Endothelial cell of umbilical vein (primary cell): ENCODE measurements at regions not wholly inside any gene's neighbourhood (a gene's known extent, or its start where the extent isn't known, plus 50 kb on each side); places are given as distances from the start of the nearest gene placed in this dataset.

Source experiments
- BruUV-seq: library from RNA; stranded (reverse); fragments of 400-500 nt; replicated peaks from 2 replicates; lab custom pipeline; 2021; lab: Mats Ljungman, UMichigan
- CTCF ChIA-PET: fragments of 300-600, 350-600 bp; sonication (Branson Sonifier 250); formaldehyde crosslinking; loops from one replicate; lab custom pipeline; 2021; ENCODE audit warnings: antibody characterized with exemption, inconsistent platforms; lab: Charles Lee
- POLR2A ChIA-PET: fragments of 300-600, 350-600 bp; sonication (Branson Sonifier 250); formaldehyde crosslinking; loops from one replicate; lab custom pipeline; 2021; ENCODE audit warnings: antibody characterized with exemption, inconsistent platforms; lab: Charles Lee
- DNase-seq: peaks from one replicate; pipeline ENCODE4 v3.0.0-alpha.2; 2011; ENCODE audit warnings: low read depth, low spot score
- FAIRE-seq: peaks from 2 replicates; lab custom pipeline; 2011; peaks lifted over from hg19 to GRCh38; lab: Jason Lieb, UNC
- H2AFZ ChIP-seq: 2 replicates; pipeline ENCODE4 v1.6.0; 2012; ENCODE audit warnings: low read depth, low read length, control low read depth, inconsistent platforms
- H3K27ac ChIP-seq: 2 replicates; pipeline ENCODE4 v1.5.1; 2011; ENCODE audit warnings: low read depth, mild to moderate bottlenecking, control low read depth, low read length, moderate library complexity; ENCODE audit not compliant: insufficient read depth
- H3K27me3 ChIP-seq, 2 experiments: 2 replicates each; pipeline versions ENCODE4 v1.6.0 to v1.6.1; 2011; ENCODE audit warnings: low read length in 2 of 2, mixed read lengths in 1 of 2; ENCODE audit not compliant: control insufficient read depth in 2 of 2, insufficient read depth in 2 of 2
- H3K36me3 ChIP-seq, 2 experiments: 2 replicates in 1 of 2; 3 replicates in 1 of 2; pipeline ENCODE4 v1.5.1; 2011; ENCODE audit warnings: low read length in 2 of 2, mild to moderate bottlenecking in 1 of 2, moderate library complexity in 1 of 2; ENCODE audit not compliant: control insufficient read depth in 2 of 2, insufficient read depth in 2 of 2; ENCODE audit errors: extremely low read depth in 1 of 2
- H3K4me1 ChIP-seq: 3 replicates; pipeline ENCODE4 v1.5.1; 2011; ENCODE audit warnings: mild to moderate bottlenecking, low read length; ENCODE audit not compliant: control insufficient read depth, insufficient read depth; ENCODE audit errors: extremely low read depth
- H3K4me2 ChIP-seq: 2 replicates; pipeline ENCODE4 v1.6.1; 2011; ENCODE audit warnings: low read length, control low read depth, mixed read lengths; ENCODE audit not compliant: insufficient read depth
- H3K4me3 ChIP-seq, 3 experiments: fragments of 200-600 bp in 1 of 3; sonication (generic), shearing (Covaris generic) in 1 of 3; replicated peaks in 1 of 3; 2 replicates each; pipeline ENCODE4 v1.5.1; 2011 to 2016; ENCODE audit warnings: control low read depth in 3 of 3, low read length in 3 of 3, mild to moderate bottlenecking in 2 of 3, inconsistent platforms in 1 of 3, low read depth in 1 of 3, moderate library complexity in 1 of 3; ENCODE audit not compliant: insufficient read depth in 1 of 3
- H3K79me2 ChIP-seq: 2 replicates; pipeline ENCODE4 v1.6.0; 2012; ENCODE audit warnings: low read length, inconsistent platforms; ENCODE audit not compliant: control insufficient read depth, insufficient read depth
- H3K9ac ChIP-seq: replicated peaks from 2 replicates; pipeline ENCODE3; 2011; ENCODE audit warnings: low read length, control low read depth; ENCODE audit not compliant: insufficient read depth; ENCODE audit errors: extremely low read depth
- H3K9me1 ChIP-seq: replicated peaks from 3 replicates; pipeline ENCODE4 v1.6.0; 2011; ENCODE audit warnings: mild to moderate bottlenecking, low read length; ENCODE audit not compliant: control insufficient read depth, insufficient read depth; ENCODE audit errors: extremely low read depth
- H3K9me3 ChIP-seq: replicated peaks from 2 replicates; pipeline ENCODE4 v1.5.1; 2012; ENCODE audit warnings: low read length, inconsistent platforms; ENCODE audit not compliant: control insufficient read depth, insufficient read depth
- H4K20me1 ChIP-seq: replicated peaks from 2 replicates; pipeline ENCODE3; 2011; ENCODE audit warnings: mild to moderate bottlenecking, low read length; ENCODE audit not compliant: control insufficient read depth, insufficient read depth; ENCODE audit errors: extremely low read depth
- CTCF ChIP-seq, 2 donors: IDR thresholded peaks; 1 replicate in 1 of 2; 2 replicates in 1 of 2; pipeline ENCODE4 v1.5.1; 2011; ENCODE audit warnings: low read length in 2 of 2, mild to moderate bottlenecking in 2 of 2, moderate library complexity in 2 of 2, control low read depth in 1 of 2, inconsistent platforms in 1 of 2, low read depth in 1 of 2; ENCODE audit not compliant: insufficient read depth in 1 of 2; ENCODE audit errors: extremely low read depth in 1 of 2
- EZH2 ChIP-seq: IDR thresholded peaks from 2 replicates; pipeline ENCODE4 v1.6.1; 2012; ENCODE audit warnings: borderline replicate concordance, low read depth, mild to moderate bottlenecking, moderate library complexity, low read length, inconsistent platforms; ENCODE audit not compliant: severe bottlenecking
- FOS ChIP-seq: IDR thresholded peaks from 2 replicates; pipeline ENCODE4 v1.6.1; 2011; ENCODE audit warnings: mild to moderate bottlenecking, low read length, moderate library complexity, borderline replicate concordance; ENCODE audit not compliant: insufficient read depth
- JUN ChIP-seq: IDR thresholded peaks from 2 replicates; pipeline ENCODE4 v1.6.1; 2011; ENCODE audit warnings: borderline replicate concordance, low read depth; ENCODE audit not compliant: insufficient read length, insufficient read depth
- MYC ChIP-seq: IDR thresholded peaks from one replicate; pipeline ENCODE4 v1.6.1; 2011; ENCODE audit warnings: mild to moderate bottlenecking, low read depth, low read length
- POLR2A ChIP-seq: IDR thresholded peaks from 2 replicates; pipeline ENCODE4 v1.6.1; 2012; ENCODE audit warnings: low read depth, mild to moderate bottlenecking, control low read depth, low read length
- POLR2AphosphoS5 ChIP-seq: IDR thresholded peaks from 2 replicates; pipeline ENCODE4 v1.6.1; 2012; ENCODE audit warnings: low read depth, mild to moderate bottlenecking, control low read depth, low read length, moderate library complexity; ENCODE audit not compliant: insufficient read depth
- dilution Hi-C: fragments of 300-500 bp; cut with MboI; formaldehyde crosslinking; loops from one replicate; pipeline ENCODE4 v1.15.0; 2019; ENCODE audit warnings: low sequenced_read_pairs; ENCODE audit not compliant: extremely low pct_ligation_motif_present
- intact Hi-C: fragments of 100-400 bp; cut with micrococcal nuclease; formaldehyde crosslinking; loops from one replicate; pipeline ENCODE4 v1.10.0; 2022
- TF ChIP-seq, protein P1 (sequence below): IDR thresholded peaks from 2 replicates; pipeline ENCODE4 v1.6.1; 2011; ENCODE audit not compliant: insufficient read depth, insufficient read length

DNA sequence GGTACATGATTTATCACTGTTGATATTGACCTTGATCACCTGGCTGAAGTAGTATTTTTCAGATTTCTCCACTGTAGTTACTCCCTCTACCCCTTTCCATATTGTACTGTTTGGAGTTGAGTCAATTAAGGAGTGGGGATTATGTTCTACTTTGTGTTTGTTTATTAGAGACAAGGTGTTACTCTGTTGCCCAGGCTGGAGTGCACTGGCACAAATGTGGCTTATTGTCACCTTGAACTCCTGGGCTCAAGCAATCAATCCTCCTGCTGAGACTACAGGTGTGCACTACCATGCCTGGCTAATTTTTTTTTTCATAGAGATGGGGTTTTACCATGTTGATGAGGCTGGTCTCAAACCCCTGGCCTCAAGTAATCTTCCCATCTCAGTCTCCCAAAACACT, 85.3 kb upstream of the CCDC90B start:
- no peaks in the 10 kb centered on the region for H4K20me1 ChIP-seq
- DNase-seq (no peak), FAIRE-seq (no peak)
- TF ChIP-seq EZH2: no peak
- TF ChIP-seq, protein P1, sequence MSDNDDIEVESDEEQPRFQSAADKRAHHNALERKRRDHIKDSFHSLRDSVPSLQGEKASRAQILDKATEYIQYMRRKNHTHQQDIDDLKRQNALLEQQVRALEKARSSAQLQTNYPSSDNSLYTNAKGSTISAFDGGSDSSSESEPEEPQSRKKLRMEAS: no peak
- TF ChIP-seq FOS: no peak
- no peak for TF ChIP-seq CTCF (IDR thresholded peaks at IDR 0.05; ENCODE audit: extremely low read depth in 1 of 2, insufficient read depth in 1 of 2, low read depth in 1 of 2, low read length in 2 of 2)
- no peak for TF ChIP-seq JUN
- TF ChIP-seq POLR2AphosphoS5: no peak
- no peak for TF ChIP-seq POLR2A
- TF ChIP-seq MYC: no peak
- ChIA-PET CTCF (no interaction called here), POLR2A (no interaction called here)
- intact Hi-C loops (no loop called here), dilution Hi-C loops (no loop called here)
- no peak overlapping the region for H3K9ac ChIP-seq
- H3K4me2 ChIP-seq: no peak overlapping the region
- no peak overlapping the region for H3K27ac ChIP-seq
- no TSS peak for BruUV-seq
- no peaks in the 10 kb centered on the region for H3K36me3 ChIP-seq
- H3K9me3 ChIP-seq: no peaks in the 10 kb centered on the region
- no peaks in the 10 kb centered on the region for H3K79me2 ChIP-seq
- H3K27me3 ChIP-seq: no peaks in the 10 kb centered on the region
- H2AFZ ChIP-seq: no peak overlapping the region
- no peaks in the 10 kb centered on the region for H3K4me1 ChIP-seq
- H3K9me1 ChIP-seq: no peaks in the 10 kb centered on the region
- no peak overlapping the region for H3K4me3 ChIP-seq
